ENCODE measurements at regions not wholly inside any gene's neighbourhood (a gene's known extent, or its start where the extent isn't known, plus 50 kb on each side); places are given as distances from the start of the nearest gene placed in this dataset.

- no peaks in the 10 kb centered on the region for H3K9me2 ChIP-seq (ENCODE audit: insufficient read depth, low read length)
- H3K36me3 ChIP-seq (ENCODE audit: insufficient read depth, low read length) = no peaks in the 10 kb centered on the region
- no peaks in the 10 kb centered on the region for H4K20me1 ChIP-seq (ENCODE audit: insufficient read depth)
- no peak overlapping the region for H3K9ac ChIP-seq (ENCODE audit: low read length)
- H3F3A ChIP-seq (ENCODE audit: insufficient read depth, low read length, poor library complexity, severe bottlenecking) = no peaks in the 10 kb centered on the region
- H3K79me2 ChIP-seq (replicated peaks; ENCODE audit: insufficient read depth, low read length) = no peaks in the 10 kb centered on the region
- no peaks in the 10 kb centered on the region for H3K9me3 ChIP-seq (ENCODE audit: low read length)
- no peak overlapping the region for H3K4me3 ChIP-seq (ENCODE audit: low read length)
- no peak for TF ChIP-seq RAD21 (conservative IDR thresholded peaks at IDR 0.05)
- no peak for TF ChIP-seq CTCF (IDR thresholded peaks at IDR 0.05; ENCODE audit: poor library complexity, severe bottlenecking)
- no peak for TF ChIP-seq POLR2AphosphoS5 (IDR thresholded peaks at IDR 0.05)
- TF ChIP-seq SMC3 (conservative IDR thresholded peaks at IDR 0.05; ENCODE audit: poor library complexity) = no peak
- TF ChIP-seq EZH2 (IDR thresholded peaks at IDR 0.05; ENCODE audit: borderline replicate concordance, insufficient read depth, low read length, poor library complexity, severe bottlenecking) = no peak
- H2AFZ ChIP-seq (ENCODE audit: low read depth, low read length) = no peak overlapping the region
- no peak overlapping the region for H3K27ac ChIP-seq (ENCODE audit: low read length)
- no peaks in the 10 kb centered on the region for H3K27me3 ChIP-seq (ENCODE audit: insufficient read depth, low read depth, low read length)
- H3K4me2 ChIP-seq (ENCODE audit: low read length) = no peak overlapping the region
These were observed 142.0 kb downstream of the MCHR2 start for GRCh38 chr6:99852031-99852430.

GRCh38 chr6:99867026-99867425 lies 127.0 kb downstream of the MCHR2 start:
- H3K9me3 ChIP-seq (ENCODE audit: low read length) = no peaks in the 10 kb centered on the region

DNA sequence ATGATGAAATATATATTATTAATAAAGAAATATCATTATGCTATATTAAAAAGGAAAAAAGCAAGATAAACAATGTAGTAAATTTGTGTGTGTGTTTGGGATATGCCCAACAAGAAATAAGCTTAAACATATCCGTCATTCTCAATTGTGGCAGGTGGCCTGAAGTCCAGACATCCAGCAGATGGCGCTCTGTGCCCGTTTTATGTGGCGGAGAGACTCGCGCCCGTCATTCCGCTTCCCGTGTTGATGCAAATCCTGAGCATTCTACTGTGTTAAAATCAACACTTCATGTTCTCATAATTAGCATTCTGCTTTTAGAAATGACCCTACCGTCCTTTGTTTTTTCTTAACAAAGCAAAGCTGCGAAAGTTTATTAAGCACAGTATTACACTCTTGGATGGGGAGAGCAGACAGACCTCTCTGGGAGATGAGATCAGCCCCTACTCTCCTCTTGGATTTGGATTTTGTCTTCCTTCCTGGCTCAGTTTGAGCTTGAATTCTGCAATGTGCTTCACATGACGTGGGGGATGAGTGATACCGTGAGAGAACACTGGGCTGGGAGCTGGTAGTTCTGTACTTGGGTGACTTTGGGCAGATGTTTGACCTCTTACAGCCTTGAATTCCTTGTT lies 125.8 kb downstream of the MCHR2 start:
- no peak overlapping the region for H3K27ac ChIP-seq (ENCODE audit: low read length)
- H3K4me3 ChIP-seq (ENCODE audit: low read length) = no peak overlapping the region
- no peak overlapping the region for H3K4me2 ChIP-seq (ENCODE audit: low read length)
- H3K36me3 ChIP-seq (ENCODE audit: insufficient read depth, low read length) = no peaks in the 10 kb centered on the region
- no peak overlapping the region for H3K9ac ChIP-seq (ENCODE audit: low read length)
- TF ChIP-seq CTCF (IDR thresholded peaks at IDR 0.05; ENCODE audit: poor library complexity, severe bottlenecking) (peak; percentile 92), RAD21 (conservative IDR thresholded peaks at IDR 0.05) (peak; percentile 96), SMC3 (conservative IDR thresholded peaks at IDR 0.05; ENCODE audit: poor library complexity) (peak; percentile 98), REST (IDR thresholded peaks at IDR 0.05; ENCODE audit: borderline replicate concordance) (no peak), TAF1 (IDR thresholded peaks at IDR 0.05; ENCODE audit: low read depth) (no peak)
- H2AFZ ChIP-seq (ENCODE audit: low read depth, low read length) = no peak overlapping the region
- no peaks in the 10 kb centered on the region for H3K79me2 ChIP-seq (replicated peaks; ENCODE audit: insufficient read depth, low read length)
- no peaks in the 10 kb centered on the region for H3K9me3 ChIP-seq (ENCODE audit: low read length)
- H3K9me2 ChIP-seq (ENCODE audit: insufficient read depth, low read length) = no peaks in the 10 kb centered on the region
- no peaks in the 10 kb centered on the region for H4K20me1 ChIP-seq (ENCODE audit: insufficient read depth)
- H3F3A ChIP-seq (ENCODE audit: insufficient read depth, low read length, poor library complexity, severe bottlenecking) = no peaks in the 10 kb centered on the region
- H3K27me3 ChIP-seq (ENCODE audit: insufficient read depth, low read depth, low read length) = no peaks in the 10 kb centered on the region

More at GRCh38 chr6:99867026-99867425, 127.0 kb downstream of the MCHR2 start:
- no peaks in the 10 kb centered on the region for H3F3A ChIP-seq (ENCODE audit: insufficient read depth, low read length, poor library complexity, severe bottlenecking)
- H3K27me3 ChIP-seq (ENCODE audit: insufficient read depth, low read depth, low read length) = no peaks in the 10 kb centered on the region
- H3K4me3 ChIP-seq (ENCODE audit: low read length) = no peak overlapping the region
- no peak overlapping the region for H3K27ac ChIP-seq (ENCODE audit: low read length)
- H3K4me2 ChIP-seq (ENCODE audit: low read length) = no peak overlapping the region
- H3K79me2 ChIP-seq (replicated peaks; ENCODE audit: insufficient read depth, low read length) = no peaks in the 10 kb centered on the region
- no peaks in the 10 kb centered on the region for H3K9me2 ChIP-seq (ENCODE audit: insufficient read depth, low read length)
- H3K36me3 ChIP-seq (ENCODE audit: insufficient read depth, low read length) = no peaks in the 10 kb centered on the region
- no peak for TF ChIP-seq CTCF (IDR thresholded peaks at IDR 0.05; ENCODE audit: poor library complexity, severe bottlenecking)
- H4K20me1 ChIP-seq (ENCODE audit: insufficient read depth) = no peaks in the 10 kb centered on the region
- H3K9ac ChIP-seq (ENCODE audit: low read length) = no peak overlapping the region
- H2AFZ ChIP-seq (ENCODE audit: low read depth, low read length) = no peak overlapping the region

All from neural cell (in vitro differentiated cells).